Activated T-cell treated with anti-CD3 and anti-CD28 coated beads for 48 hours (primary cell): ENCODE measurements at regions not wholly inside any gene's neighbourhood (a gene's known extent, or its start where the extent isn't known, plus 50 kb on each side); places are given as distances from the start of the nearest gene placed in this dataset.

Experiments
- DNase-seq: peaks from one replicate; pipeline ENCODE4 v3.0.0-alpha.2; 2020; ENCODE audit warnings: low read depth

DNA sequence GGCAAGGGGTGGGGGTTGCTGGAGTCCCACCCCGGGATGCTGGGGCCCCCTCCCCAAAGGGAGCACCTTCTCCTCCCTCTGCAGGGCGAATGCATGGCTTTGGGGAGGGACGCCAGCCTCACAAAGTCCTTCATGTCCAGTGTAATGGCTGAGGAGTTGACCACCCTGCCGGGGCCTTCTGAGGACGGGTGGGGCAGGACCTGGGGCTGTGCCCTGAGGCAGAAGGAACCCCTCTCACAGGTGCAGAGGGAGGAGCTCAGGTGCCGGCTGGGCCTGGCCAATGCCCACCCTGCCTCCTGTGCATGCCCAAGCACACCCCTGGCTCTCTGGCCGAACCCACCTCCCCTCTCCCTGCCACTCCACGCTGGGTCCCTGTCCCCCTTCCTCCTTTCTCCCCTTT lies 64.3 kb upstream of the RNU6ATAC start:
- DNase-seq: no peak

DNA sequence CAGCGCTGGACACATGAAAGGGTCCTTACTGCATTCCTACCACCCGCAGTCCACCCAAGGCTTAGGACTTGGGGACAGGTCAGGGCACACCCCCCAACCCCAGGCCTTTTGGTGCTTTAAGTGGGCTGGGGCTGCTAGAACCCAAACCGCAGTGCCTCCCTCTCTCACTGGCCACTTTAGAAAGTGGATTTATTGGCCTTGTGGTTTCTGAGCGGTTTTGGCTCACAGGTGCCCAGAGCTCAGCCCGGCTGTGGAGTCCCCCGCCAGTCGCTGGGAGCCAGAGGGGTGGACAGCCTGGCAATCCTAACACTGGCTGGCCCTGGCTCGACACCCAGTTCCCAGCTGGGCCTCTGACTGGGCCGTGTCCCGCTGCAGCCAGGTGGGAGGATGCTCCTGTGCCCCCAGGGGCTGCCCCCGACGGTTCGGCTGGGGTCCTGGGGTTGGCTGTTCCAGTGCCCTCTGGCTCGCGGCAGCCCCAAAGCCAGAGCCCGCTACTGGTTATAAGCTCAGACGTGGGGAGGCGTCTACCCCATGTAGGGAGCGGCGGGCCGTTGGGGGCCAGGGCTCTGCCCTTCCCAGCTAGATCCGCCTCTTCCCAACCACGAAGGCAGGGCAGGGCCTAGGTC lies 65.2 kb upstream of the RNU6ATAC start:
- DNase-seq: no peak

DNA sequence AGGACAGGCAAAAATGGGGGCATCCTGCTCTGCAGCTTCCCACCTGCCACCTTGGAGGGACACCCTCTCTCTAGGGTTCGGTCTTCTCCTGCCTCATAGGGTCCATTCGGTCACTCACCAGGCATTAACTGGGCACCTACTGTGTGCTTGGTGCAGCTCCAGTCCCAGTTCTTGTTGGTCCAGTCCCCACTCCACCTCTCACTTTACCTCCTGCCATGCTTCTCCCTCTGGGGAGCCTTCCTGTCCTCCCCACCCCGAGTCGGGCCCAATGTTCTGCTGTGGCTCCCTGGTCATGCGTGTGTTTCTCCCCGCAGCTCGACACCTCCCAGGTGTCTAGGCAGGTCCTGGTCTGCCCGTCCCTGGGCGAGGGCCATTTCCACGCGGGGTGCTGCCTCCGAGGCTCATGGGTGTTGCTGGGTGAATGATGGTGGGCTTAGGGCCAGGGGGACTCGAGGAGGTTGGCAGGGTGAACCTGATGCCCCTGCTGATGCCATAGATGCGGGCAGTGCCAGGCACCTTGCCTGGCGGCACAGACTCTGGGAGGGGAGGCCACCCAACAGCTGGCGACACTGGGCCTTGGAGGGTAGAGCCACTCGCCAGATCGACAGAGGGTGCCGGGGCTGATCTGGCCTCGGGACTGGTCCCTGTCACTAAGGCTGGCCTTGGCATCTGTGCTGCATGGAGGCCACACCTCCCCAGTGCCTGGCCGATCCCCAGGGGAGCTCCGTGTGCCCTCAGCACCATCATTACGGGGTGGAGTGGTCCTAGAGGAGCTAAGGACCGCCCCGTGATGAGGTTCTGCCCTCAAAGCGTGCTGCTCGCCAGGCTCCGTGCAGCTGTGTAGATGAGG lies 66.0 kb upstream of the RNU6ATAC start:
- DNase-seq: no peak

DNA sequence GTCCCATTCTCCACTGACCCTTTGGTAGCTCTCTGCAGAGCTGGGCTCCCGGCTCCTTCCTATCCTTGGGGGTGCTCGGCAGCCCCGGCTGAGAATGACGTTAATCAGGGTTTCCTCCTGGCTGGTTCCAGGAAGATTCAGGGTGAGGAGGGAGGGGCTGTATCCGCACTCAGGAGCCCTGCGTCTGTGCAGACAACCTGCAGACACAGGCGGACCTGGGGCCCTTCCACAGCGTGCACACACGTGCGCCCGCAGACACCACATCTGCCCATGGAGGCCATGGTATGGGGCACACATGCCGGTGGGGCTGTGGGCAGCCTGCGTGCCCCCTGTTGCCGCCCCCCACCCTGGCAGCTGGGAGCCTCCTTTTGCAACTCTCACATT lies 66.6 kb upstream of the RNU6ATAC start:
- DNase-seq: no peak

DNA sequence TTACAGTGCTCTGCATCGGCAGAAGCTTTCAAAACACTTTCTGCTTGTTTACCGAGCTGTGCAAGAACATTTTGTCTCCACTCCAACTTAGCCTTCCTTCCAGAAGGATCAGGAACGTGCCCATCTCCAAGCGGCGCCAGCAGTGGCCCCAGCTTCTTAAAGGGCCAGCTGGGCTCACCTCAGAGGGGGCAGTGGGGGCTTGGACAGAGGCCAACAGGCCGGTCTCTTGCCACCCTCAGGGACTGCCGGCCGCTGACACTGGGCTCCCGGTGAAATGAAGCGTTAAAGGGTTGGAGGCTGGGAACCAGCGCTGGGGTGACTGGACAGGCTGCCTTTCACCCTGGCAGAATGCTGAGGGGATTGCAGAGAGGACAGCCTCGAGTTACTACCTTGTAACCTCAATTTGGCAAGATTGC lies 67.0 kb upstream of the RNU6ATAC start:
- DNase-seq: no peak

DNA sequence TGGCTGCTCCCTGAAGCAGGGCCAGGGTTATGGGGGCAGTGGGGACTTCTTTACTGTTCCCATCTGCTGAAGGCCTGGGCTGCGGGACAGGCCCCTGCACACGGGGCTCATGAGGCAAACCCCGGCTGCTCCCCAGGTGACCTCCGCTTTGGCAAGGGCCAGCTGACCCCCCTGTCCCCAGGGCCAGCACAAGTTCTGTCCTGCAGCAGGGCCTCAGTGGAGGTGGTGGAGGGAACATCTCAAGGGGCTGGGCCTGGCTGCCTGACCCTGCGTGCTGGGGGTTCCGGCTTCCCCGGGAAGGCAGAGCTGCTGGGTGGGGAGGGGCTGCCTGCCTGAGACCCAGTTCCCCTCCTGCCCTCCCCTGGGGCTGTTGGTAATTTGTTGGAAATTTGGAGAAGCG lies 67.4 kb upstream of the RNU6ATAC start:
- no peak for DNase-seq

DNA sequence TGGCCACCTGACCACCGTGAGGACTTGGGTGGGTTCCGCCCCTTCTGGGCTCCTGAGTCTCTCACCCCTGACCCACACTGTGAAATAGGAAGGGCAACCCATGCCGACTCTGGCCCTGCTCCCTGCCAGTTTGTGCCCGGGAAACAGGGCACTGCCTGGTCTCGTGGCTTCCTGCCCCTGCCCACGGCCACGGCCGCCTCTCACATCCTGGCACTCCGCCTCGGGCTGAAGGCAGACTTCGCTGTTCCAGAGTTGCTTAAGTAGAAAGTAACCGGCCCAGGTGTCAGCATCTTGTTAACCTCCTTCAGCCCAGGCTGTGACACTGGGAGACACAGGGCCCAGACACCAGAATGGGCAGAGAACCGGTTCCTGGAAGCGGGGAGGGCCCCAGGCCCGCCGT lies 68.7 kb upstream of the RNU6ATAC start:
- DNase-seq: no peak

DNA sequence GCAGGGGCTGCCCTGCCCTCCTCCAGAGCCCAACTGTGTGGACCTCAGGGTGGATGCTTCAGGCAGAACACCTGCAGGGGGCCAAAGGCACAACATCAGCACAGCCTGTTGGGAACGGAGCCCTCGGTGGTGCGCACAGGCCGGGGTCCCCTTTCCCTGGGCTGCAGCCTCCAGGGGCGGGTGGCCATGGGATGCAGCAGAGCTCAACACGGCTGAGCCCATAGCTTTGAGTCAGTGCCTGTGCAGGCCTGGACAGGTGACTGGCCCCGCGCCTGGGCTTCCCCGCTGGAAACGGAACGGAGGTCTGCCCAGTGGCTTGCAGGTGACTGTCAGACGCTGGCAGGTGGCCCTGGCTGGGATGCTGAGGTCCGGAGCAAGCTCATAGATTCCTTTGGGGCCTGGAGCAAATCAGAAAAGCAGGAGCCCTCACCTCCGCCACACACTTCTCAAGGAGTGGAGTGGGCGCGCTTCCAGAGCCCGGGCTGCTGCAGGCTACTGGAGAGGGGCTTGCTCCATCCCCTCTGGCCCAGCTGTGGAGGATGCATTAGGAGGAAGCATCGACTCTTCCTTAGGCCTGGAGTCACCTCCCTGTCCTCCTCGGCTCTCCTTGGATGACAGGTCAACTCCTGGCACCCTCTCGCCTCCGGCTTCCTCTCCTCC lies 69.8 kb upstream of the RNU6ATAC start:
- DNase-seq: no peak

DNA sequence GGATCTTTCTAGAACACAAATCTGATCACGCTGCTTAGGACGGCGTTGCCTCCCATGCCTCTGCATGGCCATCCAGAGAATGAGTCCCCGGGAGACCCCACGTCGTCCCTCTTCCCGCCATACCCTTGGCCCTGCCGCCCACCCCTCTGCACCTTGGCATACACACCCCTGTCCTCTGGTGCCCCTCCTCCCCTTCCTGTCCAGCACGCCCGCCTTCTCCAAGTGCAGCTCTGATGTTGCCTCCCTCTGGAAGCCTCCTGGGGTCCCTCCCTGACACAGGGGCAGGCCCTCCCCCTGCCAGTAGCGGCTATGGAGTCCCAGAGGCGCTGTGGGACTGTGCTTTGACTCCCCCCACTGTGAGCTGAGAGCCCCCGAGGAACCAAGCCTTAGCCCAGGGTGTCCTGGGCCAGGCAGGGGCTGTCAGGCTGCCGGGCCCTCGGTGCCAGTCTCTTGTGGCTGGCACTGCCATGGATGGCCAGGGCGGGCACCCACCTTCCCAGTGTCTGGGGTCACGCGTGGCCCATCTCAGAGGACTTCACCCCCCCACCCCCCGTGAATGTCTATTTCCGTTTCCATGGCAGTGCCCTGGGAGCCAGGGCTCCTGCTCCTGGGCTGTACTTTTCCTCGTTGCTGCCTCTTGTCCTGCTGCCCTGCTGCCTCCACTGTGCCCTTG lies 70.5 kb upstream of the RNU6ATAC start:
- DNase-seq: no peak

DNA sequence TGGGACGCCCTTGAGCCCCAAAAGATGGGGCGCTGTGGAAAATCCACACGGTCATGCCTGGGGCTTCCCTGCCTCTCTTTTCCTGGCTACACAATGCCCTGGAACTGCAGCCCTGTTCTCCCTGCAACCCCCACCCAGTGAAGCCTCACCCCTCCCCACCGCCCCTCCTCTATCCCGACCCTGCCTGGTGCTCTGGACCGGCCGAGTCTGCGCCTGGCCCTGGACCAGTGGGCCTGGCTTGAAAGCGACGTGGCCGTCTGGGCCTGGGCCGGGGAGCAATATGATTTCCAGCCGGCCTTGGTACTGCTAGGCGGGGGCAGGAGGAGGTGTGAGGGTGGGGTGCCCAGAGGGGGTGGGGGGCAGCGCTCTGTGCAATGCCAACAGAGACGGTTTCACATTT lies 71.0 kb upstream of the RNU6ATAC start:
- no peak for DNase-seq

DNA sequence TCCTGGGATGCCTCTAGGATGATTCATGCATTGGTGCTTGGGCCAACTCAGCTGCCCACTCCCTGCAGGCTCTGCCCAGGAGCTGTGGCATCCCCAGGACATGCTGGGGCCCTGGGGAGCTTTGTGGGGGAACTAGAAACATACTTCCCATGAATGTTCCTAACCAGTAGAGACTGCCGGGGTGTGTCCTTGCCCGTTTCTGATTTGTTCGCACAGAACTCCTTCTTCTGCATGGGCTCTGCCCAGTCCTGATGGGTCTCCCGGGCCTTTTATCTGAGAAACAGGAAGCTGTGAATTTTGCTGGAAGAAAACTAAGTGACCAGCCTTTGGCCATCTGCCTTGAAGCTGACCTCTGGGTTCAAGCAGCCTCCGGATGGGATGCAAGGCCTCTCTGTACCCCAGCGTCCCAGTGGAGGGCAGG lies 71.6 kb upstream of the RNU6ATAC start:
- no peak for DNase-seq

DNA sequence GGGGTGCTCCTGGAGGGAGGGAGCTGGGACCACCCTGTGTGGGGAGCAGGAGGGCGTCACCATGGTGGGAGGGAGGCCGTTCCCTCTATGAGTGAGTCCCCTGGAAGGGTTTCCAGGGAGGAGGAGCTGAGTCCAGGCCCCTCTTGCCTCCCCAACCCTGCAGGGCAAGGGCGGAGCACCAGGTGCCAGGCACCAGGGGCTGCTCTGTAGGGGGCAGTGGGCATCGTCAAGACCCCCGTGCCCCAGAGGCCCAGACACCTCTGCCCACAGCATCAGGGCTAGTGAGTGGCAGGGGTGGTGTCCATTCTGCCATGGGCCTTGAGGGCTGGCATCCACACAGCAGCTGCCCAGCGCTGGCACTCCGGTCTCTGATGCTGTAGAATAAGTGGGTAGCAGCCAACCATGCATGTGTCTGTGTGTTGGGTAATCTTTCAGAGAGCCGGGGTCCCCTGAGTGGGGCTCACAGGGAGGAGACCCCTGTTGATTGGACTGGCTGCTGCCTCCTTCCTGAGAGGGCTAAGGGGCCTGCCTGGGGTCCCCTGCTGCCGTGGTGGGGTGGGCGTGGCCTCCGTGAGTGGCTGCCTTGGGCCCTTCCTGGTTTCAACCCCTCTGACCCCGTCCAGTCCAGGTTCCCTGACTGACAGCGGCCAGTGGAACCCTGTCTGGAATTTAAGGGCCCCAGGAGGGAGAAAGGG lies 72.7 kb upstream of the RNU6ATAC start:
- DNase-seq: no peak

DNA sequence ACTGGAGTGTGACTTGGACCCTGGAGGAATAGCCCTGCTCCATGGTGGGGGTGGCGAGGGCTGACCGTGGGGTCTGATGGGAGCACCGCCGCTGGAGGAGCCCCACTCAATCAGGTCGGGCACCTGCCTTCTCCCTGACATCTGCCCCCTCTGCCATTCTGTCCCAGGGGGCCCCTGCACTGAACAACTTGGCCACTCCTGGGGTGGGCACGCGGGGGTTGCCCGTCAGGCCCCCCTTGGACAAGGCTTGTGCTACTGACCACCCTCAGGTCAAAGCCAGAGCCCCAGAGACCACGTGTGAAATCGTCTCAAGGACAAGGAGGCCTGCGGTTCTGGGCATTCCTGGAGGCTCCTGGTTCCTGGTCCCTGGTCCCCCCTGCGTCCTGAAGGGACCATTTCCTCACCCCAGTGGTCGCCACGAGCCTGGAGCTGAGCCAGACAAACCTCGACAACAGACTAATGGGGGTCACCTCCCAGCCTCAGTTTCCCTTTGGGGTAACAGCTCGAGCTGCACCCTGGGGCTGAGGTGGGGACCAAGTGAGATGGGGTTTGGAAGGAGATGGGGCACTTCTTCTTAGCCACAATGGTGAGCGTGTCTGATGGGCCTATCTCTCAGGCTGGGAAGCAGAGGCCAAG lies 73.4 kb upstream of the RNU6ATAC start:
- DNase-seq: no peak

DNA sequence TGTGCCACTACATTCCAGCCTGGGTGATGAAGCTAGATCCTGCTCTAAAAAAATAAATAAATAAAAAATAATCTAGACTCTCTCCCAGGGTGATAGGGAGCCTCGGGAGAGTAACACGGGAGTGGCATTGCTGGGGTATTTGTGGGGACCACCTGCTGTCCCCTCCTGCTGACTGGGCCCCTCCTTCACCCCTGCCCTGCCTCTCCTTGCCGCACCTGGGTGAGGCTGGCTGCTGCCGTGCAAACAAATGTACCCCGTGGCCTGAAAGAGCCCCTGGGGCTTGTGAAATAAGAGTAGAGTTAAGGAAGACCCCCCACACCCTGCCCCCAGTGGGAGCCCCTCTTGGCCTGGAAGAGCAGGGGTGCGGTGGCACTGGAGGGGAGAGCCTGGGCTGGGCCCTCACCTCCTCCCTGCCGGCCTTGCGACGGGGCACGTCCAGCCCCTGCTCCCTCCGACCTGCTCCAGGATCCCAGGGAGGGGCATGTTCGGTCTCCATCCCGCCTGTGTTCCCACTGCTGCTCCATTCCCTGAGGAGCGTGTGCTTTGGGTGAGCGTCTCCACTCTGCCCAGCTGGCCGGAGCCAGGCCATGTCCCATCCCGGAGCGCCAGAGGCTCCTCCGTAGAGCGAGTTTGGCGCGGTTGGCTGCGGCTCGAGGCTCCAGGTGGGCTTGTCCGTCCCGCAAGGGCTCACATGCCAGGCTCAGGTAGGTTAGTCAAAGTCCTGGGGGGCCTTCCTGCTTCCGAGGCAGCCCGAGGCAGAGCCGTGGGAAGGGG lies 75.0 kb upstream of the RNU6ATAC start:
- no peak for DNase-seq

DNA sequence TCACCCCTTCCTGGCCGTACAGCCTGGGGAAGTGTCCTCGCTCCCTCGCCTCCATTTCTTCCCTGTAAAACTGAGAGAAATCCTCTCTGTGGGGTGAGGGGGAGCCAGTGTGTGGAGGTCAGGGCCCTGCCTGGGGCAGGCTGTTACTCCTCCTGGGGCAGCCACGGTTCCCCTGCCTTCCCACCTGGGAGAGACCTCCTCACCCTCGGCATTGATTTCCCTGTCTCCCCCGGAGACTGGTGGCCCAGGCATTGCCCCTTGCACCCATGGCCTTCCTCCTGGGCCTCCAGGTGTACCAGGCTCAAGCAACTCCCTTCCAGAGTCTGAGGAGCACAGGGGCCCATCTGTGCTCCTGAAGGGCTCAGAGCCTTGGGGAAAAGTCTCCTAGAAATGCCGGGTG lies 75.6 kb upstream of the RNU6ATAC start:
- no peak for DNase-seq

DNA sequence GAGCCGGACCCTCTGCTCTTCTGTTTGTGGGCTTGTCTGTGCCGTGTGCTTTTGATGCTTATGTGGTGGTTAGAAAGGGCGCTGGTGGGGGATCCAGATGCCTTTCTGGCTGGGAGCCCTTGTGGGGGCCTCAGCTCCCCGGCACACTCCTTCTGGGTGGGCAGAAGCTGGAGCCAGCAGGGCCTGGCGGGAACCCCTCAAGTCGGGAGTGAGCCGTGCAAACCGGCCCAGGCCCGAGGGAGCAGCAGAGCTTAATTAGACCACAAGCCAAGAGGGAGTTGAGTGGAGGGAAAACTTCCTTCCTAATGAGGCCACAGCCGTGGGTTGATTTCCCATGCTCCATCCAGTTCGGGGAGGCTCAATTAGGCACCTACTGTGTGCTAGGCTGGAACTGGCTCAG lies 76.0 kb upstream of the RNU6ATAC start:
- no peak for DNase-seq

DNA sequence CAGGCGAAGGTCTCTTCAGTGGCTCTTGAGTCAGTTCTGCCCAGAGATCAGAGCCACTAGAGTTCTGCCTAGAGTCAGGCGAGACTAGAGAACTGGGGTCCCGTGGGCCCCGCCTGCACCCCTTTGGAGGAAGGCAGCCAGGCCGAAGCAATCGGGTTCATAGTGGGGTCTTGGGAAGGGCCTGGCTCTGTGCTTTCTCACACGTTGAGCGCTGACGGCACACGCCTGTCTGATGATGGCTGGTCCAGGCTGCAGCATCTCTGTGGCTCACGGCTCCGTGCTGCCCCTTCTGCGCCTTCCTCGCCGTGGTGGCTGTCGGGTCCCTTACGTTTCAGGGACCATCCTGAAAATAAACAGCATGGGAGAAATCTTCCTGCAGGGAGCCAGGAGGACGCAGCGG lies 78.3 kb upstream of the RNU6ATAC start:
- DNase-seq: no peak

DNA sequence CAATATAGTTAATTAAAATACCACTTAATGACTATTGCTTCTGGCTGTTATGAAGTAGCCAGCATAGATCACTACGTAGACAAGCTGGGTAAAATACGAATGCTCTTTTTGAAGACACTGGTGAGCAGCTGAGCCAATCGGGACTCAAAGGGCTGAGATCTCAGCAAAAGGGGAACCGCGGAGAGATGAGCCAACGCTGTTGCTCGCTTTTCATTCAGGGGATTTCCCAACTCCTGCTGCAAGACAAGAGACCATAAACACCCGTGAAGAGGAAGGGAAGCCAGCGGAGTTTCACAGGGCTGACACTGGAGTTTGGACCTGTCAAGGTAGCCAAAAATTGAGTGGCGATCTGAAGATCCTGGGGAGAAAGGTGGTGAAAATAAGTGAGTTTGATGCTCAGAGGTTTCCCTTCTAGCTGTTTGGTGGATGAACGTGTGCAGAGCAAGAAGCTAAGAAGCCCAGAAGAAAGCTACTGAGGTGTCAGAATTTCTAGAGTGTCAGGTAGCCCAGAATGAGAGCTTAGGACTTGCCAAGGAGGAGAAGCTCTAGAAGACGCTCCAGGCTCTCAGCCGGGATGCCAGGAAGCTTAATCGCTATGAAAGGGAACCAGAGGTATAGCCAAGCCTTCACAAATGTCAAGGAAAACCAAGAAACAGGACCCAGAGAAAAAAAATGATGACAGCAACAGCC lies 79.6 kb upstream of the RNU6ATAC start:
- peak; percentile 6 for DNase-seq

DNA sequence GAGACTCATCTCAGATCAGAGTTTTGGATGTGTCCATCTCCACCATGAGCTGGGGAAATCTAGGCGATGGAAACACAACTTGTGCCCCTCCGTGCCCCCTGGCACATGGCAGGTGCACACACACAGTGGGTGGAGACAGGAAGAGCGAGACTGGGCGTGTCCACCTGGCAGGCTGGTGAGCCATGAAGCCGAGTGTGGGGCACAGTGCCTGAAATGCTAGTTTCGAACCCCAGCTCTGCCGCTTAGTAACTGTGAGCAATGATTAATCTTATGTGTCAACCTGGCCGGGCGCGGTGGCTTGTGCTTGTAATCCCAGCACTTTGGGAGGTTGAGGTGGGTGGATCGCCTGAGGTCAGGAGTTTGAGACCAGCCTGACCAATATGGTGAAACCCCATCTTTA lies 80.8 kb upstream of the RNU6ATAC start:
- DNase-seq: no peak

DNA sequence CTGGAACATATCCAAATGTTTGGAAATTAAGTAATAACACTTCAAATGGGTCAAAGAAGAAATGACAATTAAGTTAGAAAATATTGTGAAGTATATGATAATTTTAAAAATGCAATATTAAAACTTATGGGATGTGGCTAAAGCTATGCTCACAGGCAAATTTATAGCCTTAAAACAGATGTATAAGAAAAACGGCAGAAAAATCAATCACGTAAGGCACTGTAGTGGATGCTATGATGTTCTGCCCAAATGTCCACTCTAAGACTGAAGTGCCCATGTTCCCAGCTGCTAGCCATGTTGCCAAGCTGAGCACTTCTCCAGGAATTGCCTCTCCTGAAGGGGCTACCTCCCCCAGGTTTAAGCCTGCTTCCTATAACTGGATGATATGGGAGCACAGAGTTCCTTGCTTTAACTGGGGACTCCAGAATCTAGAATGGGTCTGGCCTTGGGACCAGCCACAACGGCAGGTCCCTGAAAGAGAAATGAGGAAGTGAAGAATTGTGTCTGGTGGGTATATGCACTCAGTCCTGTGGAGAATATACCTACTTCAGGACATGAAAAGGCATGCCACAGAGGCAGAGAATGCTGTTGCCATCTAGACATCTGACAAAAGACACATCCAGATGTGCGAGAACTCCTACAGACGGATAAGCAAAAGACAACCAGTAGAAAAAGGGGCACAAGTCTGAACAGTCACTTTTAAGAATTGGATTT lies 78.2 kb upstream of the RXRA start:
- no peak for DNase-seq
